ENCODE measurements at regions not wholly inside any gene's neighbourhood (a gene's known extent, or its start where the extent isn't known, plus 50 kb on each side); places are given as distances from the start of the nearest gene placed in this dataset.

GRCh38 chr2:107128381-107128780, 242.4 kb upstream of the ST6GAL2 start:
- no peak for TF ChIP-seq TAF1 (IDR thresholded peaks at IDR 0.05; ENCODE audit: borderline replicate concordance, insufficient read depth, low read length)
- TF ChIP-seq FOXP2 (optimal IDR thresholded peaks at IDR 0.05; ENCODE audit: borderline replicate concordance, extremely low read depth, extremely low read length, insufficient read depth), result no peak
- TF ChIP-seq SIN3A (IDR thresholded peaks at IDR 0.05; ENCODE audit: borderline replicate concordance, insufficient read depth, low read length), result no peak
- no peak for TF ChIP-seq POLR2AphosphoS5 (IDR thresholded peaks at IDR 0.05; ENCODE audit: low read depth, low read length)
- no peak for TF ChIP-seq REST (IDR thresholded peaks at IDR 0.05; ENCODE audit: insufficient read depth in 1 of 2, low read depth in 2 of 2, low read length in 2 of 2)

- TF ChIP-seq SIN3A (IDR thresholded peaks at IDR 0.05; ENCODE audit: borderline replicate concordance, insufficient read depth, low read length), result no peak
- TF ChIP-seq TAF1 (IDR thresholded peaks at IDR 0.05; ENCODE audit: borderline replicate concordance, insufficient read depth, low read length), result no peak
- TF ChIP-seq POLR2AphosphoS5 (IDR thresholded peaks at IDR 0.05; ENCODE audit: low read depth, low read length), result no peak
- TF ChIP-seq REST (IDR thresholded peaks at IDR 0.05; ENCODE audit: insufficient read depth in 1 of 2, low read depth in 2 of 2, low read length in 2 of 2), result no peak
- TF ChIP-seq FOXP2 (optimal IDR thresholded peaks at IDR 0.05; ENCODE audit: borderline replicate concordance, extremely low read depth, extremely low read length, insufficient read depth), result no peak
These were observed 246.1 kb upstream of the ST6GAL2 start for GRCh38 chr2:107132070-107132469.

- TF ChIP-seq SIN3A (IDR thresholded peaks at IDR 0.05; ENCODE audit: borderline replicate concordance, insufficient read depth, low read length) (no peak), TAF1 (IDR thresholded peaks at IDR 0.05; ENCODE audit: borderline replicate concordance, insufficient read depth, low read length) (no peak), POLR2AphosphoS5 (IDR thresholded peaks at IDR 0.05; ENCODE audit: low read depth, low read length) (no peak), REST (IDR thresholded peaks at IDR 0.05; ENCODE audit: insufficient read depth in 1 of 2, low read depth in 2 of 2, low read length in 2 of 2) (no peak), FOXP2 (optimal IDR thresholded peaks at IDR 0.05; ENCODE audit: borderline replicate concordance, extremely low read depth, extremely low read length, insufficient read depth) (no peak)
These were observed 246.8 kb upstream of the ST6GAL2 start for GRCh38 chr2:107132746-107133145.

- TF ChIP-seq SIN3A (IDR thresholded peaks at IDR 0.05; ENCODE audit: borderline replicate concordance, insufficient read depth, low read length), result no peak
These were observed 247.4 kb upstream of the ST6GAL2 start for GRCh38 chr2:107133412-107133811.

- TF ChIP-seq FOXP2 (optimal IDR thresholded peaks at IDR 0.05; ENCODE audit: borderline replicate concordance, extremely low read depth, extremely low read length, insufficient read depth) (no peak), SIN3A (IDR thresholded peaks at IDR 0.05; ENCODE audit: borderline replicate concordance, insufficient read depth, low read length) (no peak), REST (IDR thresholded peaks at IDR 0.05; ENCODE audit: insufficient read depth in 1 of 2, low read depth in 2 of 2, low read length in 2 of 2) (no peak), POLR2AphosphoS5 (IDR thresholded peaks at IDR 0.05; ENCODE audit: low read depth, low read length) (no peak), TAF1 (IDR thresholded peaks at IDR 0.05; ENCODE audit: borderline replicate concordance, insufficient read depth, low read length) (no peak)
These were observed 250.8 kb upstream of the ST6GAL2 start for GRCh38 chr2:107136733-107137132.
